Esophagus (tissue), 2 donors: ENCODE measurements at regions not wholly inside any gene's neighbourhood (a gene's known extent, or its start where the extent isn't known, plus 50 kb on each side); places are given as distances from the start of the nearest gene placed in this dataset.

ENCODE experiments used
- H3K27ac ChIP-seq, 2 donors: one replicate each; pipeline ENCODE4 v1.5.1; 2013; ENCODE audit warnings: low read depth in 2 of 2, mild to moderate bottlenecking in 2 of 2, inconsistent platforms in 1 of 2, low read length in 1 of 2, moderate library complexity in 1 of 2
- H3K27me3 ChIP-seq, 2 donors: one replicate each; pipeline ENCODE4 v1.6.1; 2013; ENCODE audit warnings: low read length in 2 of 2, control low read depth in 1 of 2, mild to moderate bottlenecking in 1 of 2; ENCODE audit not compliant: insufficient read depth in 2 of 2, control insufficient read depth in 1 of 2
- H3K36me3 ChIP-seq, 2 donors: one replicate each; pipeline ENCODE4 v1.6.1; 2013; ENCODE audit warnings: low read length in 1 of 2; ENCODE audit not compliant: control insufficient read depth in 2 of 2, insufficient read depth in 2 of 2
- H3K4me1 ChIP-seq, 2 donors: one replicate each; pipeline ENCODE4 v1.6.1; 2013; ENCODE audit warnings: low read length in 1 of 2; ENCODE audit not compliant: control insufficient read depth in 2 of 2, insufficient read depth in 2 of 2
- H3K4me3 ChIP-seq, 2 donors: one replicate each; pipeline ENCODE4 v1.5.1; 2013; ENCODE audit warnings: low read length in 2 of 2, mild to moderate bottlenecking in 2 of 2, low read depth in 1 of 2, moderate library complexity in 1 of 2
- H3K9me3 ChIP-seq, 2 donors: one replicate each; pipeline ENCODE4 v1.6.1; 2013; ENCODE audit warnings: mild to moderate bottlenecking in 2 of 2, low read depth in 1 of 2, low read length in 1 of 2, moderate library complexity in 1 of 2; ENCODE audit not compliant: control insufficient read depth in 2 of 2, insufficient read depth in 1 of 2
- WGBS, 2 donors: extraction: QIAGEN DNeasy Blood & Tissue Kit; methylation state at CpG; one replicate each; pipeline ENCODE4 v1.1.7; 2013; 5-methylcytosine and 5-hydroxymethylcytosine counted together
- donor health status: healthy with polysubstance abuse.
- donor health status: Bipolar disorder and iron deficiency.

DNA sequence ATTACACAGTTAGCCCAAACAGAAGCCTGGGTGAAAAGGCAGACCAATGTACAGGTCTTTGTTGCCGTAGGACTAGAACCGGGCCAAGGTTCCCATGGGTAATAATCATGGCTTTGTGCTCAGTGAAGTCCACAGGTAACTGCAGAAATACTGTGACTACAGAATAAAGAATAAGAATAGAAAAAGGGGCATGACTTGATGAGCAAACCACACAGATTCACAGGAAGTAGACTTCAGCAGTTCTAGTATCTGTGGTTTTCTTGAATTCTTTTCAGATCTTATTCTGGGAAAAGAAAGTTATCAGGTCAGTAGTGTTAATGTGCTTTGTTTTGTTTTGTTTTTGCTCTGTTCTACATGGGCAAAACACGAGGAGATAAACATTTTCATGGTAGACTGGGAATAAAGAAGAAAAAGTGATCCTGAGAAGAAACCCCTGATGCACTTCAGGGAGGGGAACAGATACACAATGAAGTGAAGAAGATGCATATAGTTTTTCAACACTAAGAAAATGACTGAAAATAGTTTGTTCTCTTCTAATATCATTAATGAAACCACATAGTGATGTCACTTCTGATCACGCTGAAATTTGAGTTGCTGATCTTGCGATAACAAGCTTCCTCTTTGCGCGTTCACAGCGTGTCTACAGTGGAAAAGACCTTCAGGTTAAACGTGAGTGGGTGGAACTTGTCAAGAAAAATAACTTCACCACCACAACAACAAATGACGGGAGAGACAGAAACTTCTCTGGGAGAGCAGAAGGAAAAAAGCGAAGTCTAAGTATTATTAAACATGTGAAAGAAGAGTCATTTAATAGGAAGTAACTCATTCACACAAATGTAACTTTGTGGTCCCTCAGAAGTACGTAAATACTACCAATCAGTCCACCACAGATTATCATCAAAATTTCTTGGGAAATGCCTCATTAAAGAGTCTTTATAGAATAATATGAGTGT is 315.8 kb upstream of the SATB1 start:
- WGBS, 2 donors, result 68 to 74% methylated on average over 12 of the region's 12 CpGs
- no peaks in the 10 kb centered on the region for H3K9me3 ChIP-seq
- no peak overlapping the region for H3K4me3 ChIP-seq
- H3K36me3 ChIP-seq, result no peaks in the 10 kb centered on the region
- H3K27me3 ChIP-seq, result no peaks in the 10 kb centered on the region
- no peaks in the 10 kb centered on the region for H3K4me1 ChIP-seq
- no peak overlapping the region for H3K27ac ChIP-seq

DNA sequence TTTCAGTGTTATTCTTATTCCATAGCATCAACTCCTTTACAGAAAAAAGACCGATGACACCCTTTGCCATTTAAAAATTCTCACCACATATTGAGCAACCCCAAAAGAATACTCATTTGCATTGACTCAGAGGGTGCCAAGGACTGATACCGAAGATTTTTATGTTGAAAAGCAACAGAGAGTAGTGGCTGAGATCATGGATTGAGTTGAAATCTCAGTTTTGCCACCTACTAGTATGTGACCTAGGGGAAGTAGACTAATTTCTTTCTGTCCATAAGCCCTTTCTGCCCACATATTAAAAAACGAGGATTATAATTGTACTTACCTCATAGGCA is 313.9 kb upstream of the SATB1 start:
- H3K4me1 ChIP-seq, result no peaks in the 10 kb centered on the region
- no peaks in the 10 kb centered on the region for H3K27me3 ChIP-seq
- H3K27ac ChIP-seq, result no peak overlapping the region
- no peak overlapping the region for H3K4me3 ChIP-seq
- no peaks in the 10 kb centered on the region for H3K36me3 ChIP-seq
- WGBS, 2 donors, result 75 to 77% methylated on average over 3 of the region's 3 CpGs
- no peaks in the 10 kb centered on the region for H3K9me3 ChIP-seq

DNA sequence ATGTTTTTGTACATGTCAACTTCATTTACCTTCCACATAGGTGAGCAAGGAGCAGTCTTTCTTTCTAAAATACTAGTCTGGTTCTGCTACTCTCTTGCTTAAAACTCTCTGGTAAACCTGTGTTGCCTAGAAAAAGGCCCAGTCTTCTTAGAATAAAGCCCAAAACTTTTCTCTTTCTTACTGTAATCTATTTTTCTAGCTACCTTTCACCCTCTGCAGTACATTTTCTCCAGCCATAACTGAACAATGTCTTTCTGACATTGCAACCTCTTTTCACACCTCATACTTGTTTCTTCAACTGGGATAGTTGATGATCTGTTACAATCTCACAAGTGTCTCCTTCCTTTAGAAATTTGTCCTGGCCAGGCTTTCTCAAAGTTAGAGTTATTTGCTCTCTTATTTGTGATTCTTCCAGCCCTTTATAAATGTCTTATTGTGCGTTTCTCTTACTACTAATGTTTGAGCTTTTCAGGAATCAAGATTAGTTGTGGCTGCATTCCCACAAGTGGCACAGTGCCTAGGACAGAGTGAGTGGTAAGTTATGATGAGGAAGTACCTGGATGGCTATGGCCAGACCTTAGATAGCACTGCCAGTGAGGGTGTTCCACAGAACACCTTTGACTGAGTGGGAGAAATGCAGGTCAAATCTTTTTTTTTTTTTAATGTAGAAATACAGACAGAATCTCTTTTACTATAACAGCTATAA is 313.4 kb upstream of the SATB1 start:
- Histone ChIP-seq H3K4me1 (no peaks in the 10 kb centered on the region), H3K9me3 (no peaks in the 10 kb centered on the region), H3K4me3 (no peak overlapping the region), H3K36me3 (no peaks in the 10 kb centered on the region), H3K27ac (no peak overlapping the region), H3K27me3 (no peaks in the 10 kb centered on the region)
- WGBS, 2 donors, result 73 to 75% methylated on average over 1 of the region's 1 CpG

DNA sequence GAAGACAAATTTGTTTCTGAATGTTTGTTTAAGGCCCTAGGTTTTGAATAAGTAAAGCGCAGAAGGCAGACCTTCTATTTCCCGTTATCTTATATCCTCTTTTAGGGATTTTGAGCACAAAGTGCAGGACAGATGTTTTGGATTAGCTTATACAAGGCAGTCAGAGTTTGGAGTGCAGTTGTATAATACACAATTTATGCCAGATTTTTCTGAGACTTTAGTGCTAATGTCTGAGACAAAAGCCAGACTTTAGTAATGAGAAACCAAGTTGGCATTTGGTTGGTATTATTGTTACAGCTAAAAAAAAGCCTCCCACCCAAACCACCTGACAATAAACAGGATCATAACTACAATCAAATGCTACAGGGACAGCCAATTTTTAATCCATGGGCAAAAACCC is 309.9 kb upstream of the SATB1 start:
- H3K36me3 ChIP-seq, result no peaks in the 10 kb centered on the region
- H3K27ac ChIP-seq, result no peak overlapping the region
- H3K4me3 ChIP-seq, result no peak overlapping the region
- no peaks in the 10 kb centered on the region for H3K9me3 ChIP-seq
- no peaks in the 10 kb centered on the region for H3K4me1 ChIP-seq
- 66 to 69% methylated on average over 2 of the region's 2 CpGs for WGBS, 2 donors
- no peaks in the 10 kb centered on the region for H3K27me3 ChIP-seq

DNA sequence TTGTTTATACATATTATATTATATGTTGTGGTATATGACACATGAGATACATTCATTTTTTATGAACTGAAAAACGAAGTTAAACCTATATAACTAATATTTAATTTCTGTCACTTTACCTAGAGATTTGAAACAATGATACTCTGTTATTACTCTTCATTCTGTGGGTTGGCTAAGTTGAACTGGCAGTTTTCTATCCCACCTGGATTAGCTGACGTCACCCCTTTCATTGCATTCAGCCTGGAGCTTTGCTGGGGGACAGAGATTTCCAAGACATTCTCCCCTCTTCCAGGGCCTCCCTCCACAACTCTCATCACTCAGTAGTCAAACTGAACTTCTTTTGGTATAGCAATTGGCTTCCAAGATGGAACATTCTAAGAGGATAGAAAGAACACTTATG is 309.2 kb upstream of the SATB1 start:
- no peaks in the 10 kb centered on the region for H3K4me1 ChIP-seq
- H3K4me3 ChIP-seq, result no peak overlapping the region
- H3K27ac ChIP-seq, result no peak overlapping the region
- no peaks in the 10 kb centered on the region for H3K9me3 ChIP-seq
- H3K27me3 ChIP-seq, result no peaks in the 10 kb centered on the region
- WGBS, 2 donors, result 74 to 81% methylated on average over 2 of the region's 2 CpGs
- no peaks in the 10 kb centered on the region for H3K36me3 ChIP-seq

DNA sequence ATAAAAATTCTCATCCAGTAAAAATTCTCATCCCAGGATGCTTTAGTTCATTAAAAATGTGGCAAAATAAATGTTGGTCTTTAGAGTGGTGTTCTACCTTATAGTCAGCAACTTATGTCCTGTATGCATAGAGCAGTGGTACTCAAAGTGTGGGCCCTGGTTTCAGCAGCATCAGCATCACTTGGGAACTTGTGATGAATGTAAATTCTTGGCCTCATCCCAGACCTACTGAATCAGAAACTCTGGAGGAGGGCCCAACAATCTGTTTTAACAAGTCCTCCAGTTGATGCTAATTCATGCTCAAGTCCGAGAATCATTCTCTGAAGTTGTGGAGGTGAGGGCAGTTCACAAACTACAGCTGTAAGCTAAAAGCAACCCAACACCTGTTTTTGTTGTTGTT is 307.3 kb upstream of the SATB1 start:
- WGBS, 2 donors, result 47 to 61% methylated on average over 1 of the region's 1 CpG
- H3K36me3 ChIP-seq, result no peaks in the 10 kb centered on the region
- no peaks in the 10 kb centered on the region for H3K27me3 ChIP-seq
- H3K9me3 ChIP-seq, result no peaks in the 10 kb centered on the region
- no peaks in the 10 kb centered on the region for H3K4me1 ChIP-seq
- H3K4me3 ChIP-seq, result no peak overlapping the region
- H3K27ac ChIP-seq, result no peak overlapping the region

DNA sequence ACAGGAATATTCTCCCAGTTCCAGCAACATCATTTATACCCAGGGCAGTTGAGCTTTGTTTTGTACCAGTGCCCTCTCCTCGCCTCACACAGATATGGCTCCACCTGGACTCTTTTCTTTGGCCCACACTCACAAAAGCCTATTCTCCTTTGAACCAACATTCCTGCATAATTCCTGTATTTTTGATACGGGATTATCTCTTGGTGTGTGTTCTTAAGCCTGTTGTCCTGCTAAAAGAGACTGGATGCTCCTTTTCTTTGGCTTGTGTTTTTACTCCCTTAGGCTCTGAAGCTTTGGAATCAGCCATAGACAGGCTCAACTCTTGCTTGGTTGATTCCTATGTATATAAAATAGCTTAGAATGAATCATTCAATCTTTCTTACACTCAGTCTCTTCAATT is 305.4 kb upstream of the SATB1 start:
- no peak overlapping the region for H3K4me3 ChIP-seq
- no peak overlapping the region for H3K27ac ChIP-seq
- no peaks in the 10 kb centered on the region for H3K4me1 ChIP-seq
- WGBS, 2 donors, result 56 to 61% methylated on average over 2 of the region's 2 CpGs
- no peaks in the 10 kb centered on the region for H3K36me3 ChIP-seq
- no peaks in the 10 kb centered on the region for H3K9me3 ChIP-seq
- H3K27me3 ChIP-seq, result no peaks in the 10 kb centered on the region

DNA sequence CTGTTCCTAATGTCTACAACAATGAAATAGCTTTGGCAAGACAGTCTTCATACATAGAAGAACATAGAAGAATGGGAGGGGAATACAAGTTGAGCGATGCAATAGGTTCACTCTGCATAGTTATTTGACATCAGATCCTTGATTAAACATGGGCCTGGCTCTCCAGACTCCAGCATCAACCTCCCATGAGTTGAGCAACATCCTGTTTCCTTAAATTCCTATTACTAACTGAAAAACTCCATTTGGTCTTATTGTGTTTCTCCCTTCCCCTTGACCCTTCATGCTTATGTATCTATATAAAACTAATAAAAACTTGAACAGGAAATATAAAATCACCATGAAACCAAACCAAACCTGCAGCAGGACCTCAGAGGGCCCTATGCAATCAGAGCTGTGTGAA is 304.5 kb upstream of the SATB1 start:
- 85 to 88% methylated on average over 1 of the region's 1 CpG for WGBS, 2 donors
- Histone ChIP-seq H3K4me3 (no peak overlapping the region), H3K36me3 (no peaks in the 10 kb centered on the region), H3K4me1 (no peaks in the 10 kb centered on the region), H3K27ac (no peak overlapping the region), H3K9me3 (no peaks in the 10 kb centered on the region), H3K27me3 (no peaks in the 10 kb centered on the region)

DNA sequence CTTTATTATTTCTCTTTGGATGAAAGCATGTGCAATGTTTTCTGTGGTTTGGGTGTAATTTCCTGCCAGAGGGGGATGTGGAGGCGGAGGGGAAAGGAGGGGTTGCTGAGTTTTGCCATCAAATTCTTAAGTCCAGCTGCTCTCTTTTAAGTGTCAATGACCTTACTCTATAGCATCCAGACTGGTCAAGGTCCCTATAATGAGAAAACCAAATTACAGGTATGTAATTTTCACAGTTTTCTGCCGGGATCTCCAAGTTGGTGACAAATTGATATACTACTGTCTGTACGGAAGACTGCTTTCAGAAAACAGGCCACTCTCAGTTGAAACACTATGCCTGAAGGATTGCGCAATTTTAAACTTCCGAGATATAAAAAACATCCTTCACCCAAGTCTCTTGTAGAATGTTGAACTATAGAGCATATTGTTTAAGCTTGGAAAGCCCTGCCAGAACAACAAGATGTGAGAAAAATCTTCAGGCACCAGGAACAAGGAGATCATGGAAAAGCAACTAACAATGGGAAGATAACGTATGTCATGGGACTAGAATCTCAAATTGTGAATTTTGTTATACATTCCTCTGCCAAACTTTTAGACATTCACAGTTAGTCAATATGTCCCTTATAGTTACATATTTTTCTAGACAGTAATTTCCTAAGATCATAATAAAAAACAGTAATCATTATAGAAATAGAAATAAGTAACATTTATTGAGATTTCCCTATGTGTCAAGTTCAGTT is 300.7 kb upstream of the SATB1 start:
- Histone ChIP-seq H3K4me1 (no peaks in the 10 kb centered on the region), H3K4me3 (no peak overlapping the region), H3K27ac (no peak overlapping the region), H3K9me3 (no peaks in the 10 kb centered on the region), H3K27me3 (no peaks in the 10 kb centered on the region), H3K36me3 (no peaks in the 10 kb centered on the region)
- WGBS, 2 donors, result 47 to 61% methylated on average over 6 of the region's 6 CpGs
